GM18508 (cell line): ENCODE measurements at regions not wholly inside any gene's neighbourhood (a gene's known extent, or its start where the extent isn't known, plus 50 kb on each side); places are given as distances from the start of the nearest gene placed in this dataset.
"Not testable (repeated sequence)": the region's sequence is repeated elsewhere in the genome, so short reads cannot be mapped to it uniquely, and the experiment has no call there.

Source experiments
- ATAC-seq: cut with Tn5 transposase; IDR thresholded peaks from one replicate; pipeline ENCODE4 v1.9.1; 2021; ENCODE audit warnings: moderate number of reproducible peaks; ENCODE audit not compliant: insufficient read depth, unreplicated experiment

GRCh38 chr2:16720737-16721136, 55.1 kb upstream of the CYRIA start:
- ATAC-seq: not testable (repeated sequence)

DNA sequence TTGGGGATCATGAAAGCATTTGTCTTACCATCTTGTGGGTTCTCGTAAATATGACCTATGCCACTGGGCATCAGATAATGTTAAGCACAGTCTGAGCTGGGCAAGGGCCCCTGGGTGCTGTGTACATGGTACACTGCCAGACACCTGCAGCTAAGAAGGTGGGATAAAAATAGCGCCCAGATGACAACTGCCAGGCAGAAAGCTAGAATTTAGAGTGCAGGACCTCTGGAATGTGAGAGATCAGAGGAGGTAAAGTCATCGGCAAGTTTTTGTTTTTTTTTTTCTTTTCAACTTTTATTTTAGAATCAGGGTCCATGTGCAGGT, 53.8 kb upstream of the CYRIA start:
- no peak for ATAC-seq

GRCh38 chr2:16718576-16719484, 53.2 kb upstream of the CYRIA start:
- ATAC-seq: no peak

DNA sequence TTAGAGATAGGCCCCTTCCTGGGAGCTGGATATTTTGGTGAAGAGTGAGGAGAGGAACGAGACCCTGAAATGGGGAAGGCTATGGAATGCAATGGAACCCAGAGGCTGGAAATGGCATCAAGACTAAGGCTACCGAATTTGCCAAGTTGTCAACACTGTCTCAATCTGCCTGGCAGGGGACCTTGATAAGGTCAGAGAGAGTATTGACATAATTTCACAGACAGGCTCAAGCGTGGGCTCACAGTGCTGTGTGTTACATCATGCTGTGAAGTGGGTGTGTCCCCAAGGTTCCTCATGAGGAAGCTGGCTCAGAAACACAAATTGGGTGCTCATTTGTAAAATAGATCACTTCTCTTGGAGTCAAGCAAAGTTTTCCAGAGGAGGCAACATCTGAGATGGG, 51.8 kb upstream of the CYRIA start:
- ATAC-seq: no peak

GRCh38 chr2:16716944-16717343, 51.3 kb upstream of the CYRIA start:
- no peak for ATAC-seq

GRCh38 chr2:16716024-16716423, 50.4 kb upstream of the CYRIA start:
- no peak for ATAC-seq
